A549 (cell line): ENCODE measurements at regions not wholly inside any gene's neighbourhood (a gene's known extent, or its start where the extent isn't known, plus 50 kb on each side); places are given as distances from the start of the nearest gene placed in this dataset.

Experiments
- ATAC-seq, 2 experiments: fragments of 200-7000 bp in 1 of 2; fragments of >200 bp in 1 of 2; cut with Nextera tagmentation in 1 of 2; cut with Tn5 transposase in 1 of 2; 3 replicates each; pipeline versions ENCODE4 v1.8.0 to v1.9.1; 2018 to 2020; ENCODE audit warnings: mild to moderate bottlenecking in 1 of 2, moderate library complexity in 1 of 2
- CTCF ChIA-PET: fragments of 300-600 bp; sonication (Branson Sonifier 250); formaldehyde crosslinking; extraction: SDS; loops from one replicate; lab custom pipeline; 2021; ENCODE audit warnings: antibody characterized with exemption, inconsistent platforms; lab: Yijun Ruan, JAX
- POLR2A ChIA-PET: fragments of 350-600 bp; formaldehyde crosslinking; extraction: SDS; loops from one replicate; lab custom pipeline; 2021; ENCODE audit warnings: antibody characterized with exemption, inconsistent platforms; lab: Yijun Ruan, JAX
- DNase-seq, 2 experiments: peaks; one replicate each; pipeline versions ENCODE4 v3.0.0 to v3.0.0-alpha.2; 2011 to 2016; ENCODE audit warnings: low read depth in 1 of 2, low spot score in 1 of 2
- FAIRE-seq: peaks from 2 replicates; lab custom pipeline; 2011; peaks lifted over from hg19 to GRCh38; lab: Jason Lieb, UNC
- H3K27ac ChIP-seq, 2 experiments: fragments of >200 bp; sonication (Bioruptor Twin); formaldehyde crosslinking; 3 replicates each; pipeline ENCODE4 v1.5.1; 2016 to 2017
- H3K4me1 ChIP-seq: fragments of >200 bp; sonication (Bioruptor Twin); formaldehyde crosslinking; 3 replicates; pipeline ENCODE4 v1.6.1; 2016
- H3K4me2 ChIP-seq: fragments of >200 bp; sonication (Bioruptor Twin); formaldehyde crosslinking; 3 replicates; pipeline ENCODE4 v1.6.1; 2016
- H3K4me3 ChIP-seq: fragments of >200 bp; sonication (Bioruptor Twin); formaldehyde crosslinking; 3 replicates; pipeline ENCODE4 v1.5.1; 2016
- H3K9me3 ChIP-seq: fragments of >200 bp; sonication (Bioruptor Twin); formaldehyde crosslinking; 3 replicates; pipeline ENCODE4 v1.6.1; 2016
- ATOH8 ChIP-seq: fragments of 250-450 bp; sonication (Bioruptor Pico); IDR thresholded peaks from 2 replicates; pipeline ENCODE4 v1.5.0; 2020; ENCODE audit warnings: low read depth, mild to moderate bottlenecking, moderate library complexity
- EHMT2 ChIP-seq: fragments of 200-600 bp; sonication (generic); IDR thresholded peaks from 2 replicates; pipeline ENCODE4 v1.6.1; 2016; ENCODE audit warnings: antibody characterized with exemption, low read depth, mild to moderate bottlenecking, moderate library complexity
- FOSL2 ChIP-seq, 2 experiments: fragments of 450-650 bp in 1 of 2; fragments of >200 bp in 1 of 2; sonication (Bioruptor Twin) in 1 of 2; formaldehyde crosslinking; IDR thresholded peaks; 2 replicates each; pipeline versions ENCODE4 v1.5.0 to v1.6.1; 2016 to 2020; ENCODE audit warnings: mild to moderate bottlenecking in 1 of 2, moderate library complexity in 1 of 2
- HDAC2 ChIP-seq: fragments of 200-600 bp; sonication (generic); IDR thresholded peaks from 2 replicates; pipeline ENCODE4 v1.6.1; 2016
- HOXB13 ChIP-seq: fragments of 250-450 bp; sonication (Bioruptor Pico); IDR thresholded peaks from 2 replicates; pipeline ENCODE4 v1.5.0; 2020; ENCODE audit warnings: low read depth, mild to moderate bottlenecking, moderate library complexity
- HOXB5 ChIP-seq: fragments of 250-450 bp; sonication (Bioruptor Pico); IDR thresholded peaks from 2 replicates; pipeline ENCODE4 v1.5.0; 2020; ENCODE audit warnings: mild to moderate bottlenecking, moderate library complexity
- JUNB ChIP-seq: fragments of >200 bp; sonication (Bioruptor Twin); formaldehyde crosslinking; IDR thresholded peaks from 2 replicates; pipeline ENCODE4 v1.6.1; 2016
- MAZ ChIP-seq: fragments of 150-350 bp; IDR thresholded peaks from 2 replicates; pipeline ENCODE4 v1.6.1; 2014; ENCODE audit warnings: antibody characterized with exemption, low read depth, low read length, borderline replicate concordance
- NPAS2 ChIP-seq: fragments of 250-450 bp; sonication (Bioruptor Pico); IDR thresholded peaks from 2 replicates; pipeline ENCODE4 v1.8.0; 2022; ENCODE audit warnings: mild to moderate bottlenecking, moderate library complexity, borderline replicate concordance
- RAD21 ChIP-seq, 2 experiments: fragments of >200 bp in 1 of 2; sonication (Bioruptor Twin) in 1 of 2; formaldehyde crosslinking in 1 of 2; IDR thresholded peaks in 1 of 2; conservative IDR thresholded peaks in 1 of 2; 2 replicates in 1 of 2; 3 replicates in 1 of 2; pipeline ENCODE4 v1.6.1; 2012 to 2018; ENCODE audit warnings: inconsistent platforms in 1 of 2
- RARB ChIP-seq: fragments of 250-450 bp; sonication (Bioruptor Pico); IDR thresholded peaks from 2 replicates; pipeline ENCODE4 v1.8.0; 2021; ENCODE audit warnings: mild to moderate bottlenecking, moderate library complexity
- RFX5 ChIP-seq: fragments of 450-650 bp; IDR thresholded peaks from 2 replicates; pipeline ENCODE4 v1.7.1; 2014; ENCODE audit warnings: antibody characterized with exemption, mild to moderate bottlenecking, moderate library complexity
- SMC3 ChIP-seq: fragments of >200 bp; sonication (Bioruptor Twin); formaldehyde crosslinking; IDR thresholded peaks from 3 replicates; pipeline ENCODE4 v1.6.1; 2018; ENCODE audit warnings: inconsistent platforms
- SREBF2 ChIP-seq: fragments of 450-650 bp; IDR thresholded peaks from 2 replicates; pipeline ENCODE4 v1.6.1; 2014; ENCODE audit warnings: mild to moderate bottlenecking, moderate library complexity
- TFCP2L1 ChIP-seq: fragments of 250-450 bp; sonication (Bioruptor Pico); IDR thresholded peaks from 2 replicates; pipeline ENCODE4 v1.5.0; 2021; ENCODE audit warnings: mild to moderate bottlenecking
- USF2 ChIP-seq: fragments of 450-650 bp; IDR thresholded peaks from 2 replicates; pipeline ENCODE4 v1.6.1; 2014; ENCODE audit warnings: antibody characterized with exemption
- ZNF302 ChIP-seq: fragments of 250-450 bp; sonication (Bioruptor Pico); IDR thresholded peaks from 2 replicates; pipeline ENCODE4 v1.9.0; 2021; ENCODE audit warnings: inconsistent platforms, mild to moderate bottlenecking, moderate library complexity
- ZSCAN20 ChIP-seq: fragments of 250-450 bp; sonication (Bioruptor Pico); IDR thresholded peaks from 2 replicates; pipeline ENCODE4 v1.8.0; 2022; ENCODE audit warnings: mild to moderate bottlenecking, moderate library complexity
- WGBS: methylation state at CpG from one replicate; pipeline ENCODE4 v1.1.6; 2017; ENCODE audit errors: missing lambda C conversion rate; 5-methylcytosine and 5-hydroxymethylcytosine counted together
- TF ChIP-seq, protein P1 (sequence below): IDR thresholded peaks from 2 replicates; pipeline ENCODE4 v1.6.1; 2012; ENCODE audit warnings: low read depth, borderline replicate concordance
- TF ChIP-seq, protein P2 (sequence below): fragments of >200 bp; sonication (Bioruptor Twin); formaldehyde crosslinking; IDR thresholded peaks from 3 replicates; pipeline ENCODE4 v1.5.1; 2016

DNA sequence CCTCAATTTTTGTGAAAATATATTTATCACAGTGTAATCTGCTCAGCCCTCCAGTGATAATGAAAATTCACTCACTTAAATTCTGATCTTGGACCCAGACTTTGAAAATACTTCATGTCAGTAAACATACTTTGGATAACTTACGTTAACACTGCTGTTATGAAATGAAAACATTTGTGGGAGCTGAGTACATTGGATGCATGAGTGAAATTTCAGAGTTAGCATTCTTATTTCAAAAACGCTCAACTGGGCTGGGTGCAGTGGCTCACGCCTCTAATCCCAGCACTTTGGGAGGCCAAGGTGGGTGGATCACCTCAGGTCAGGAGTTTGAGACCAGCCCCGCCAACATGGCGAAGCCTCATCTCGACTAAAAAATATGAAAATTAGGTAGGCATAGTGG, 196.4 kb downstream of the UTRN start:
- no peak for DNase-seq
- no peaks in the 10 kb centered on the region for H3K4me1 ChIP-seq
- peak in 1 of 2 experiments; percentile 28; a peak in 1 of 6 replicates for ATAC-seq
- H3K9me3 ChIP-seq, result no peaks in the 10 kb centered on the region
- 71% methylated on average over 6 of the region's 6 CpGs for WGBS
- H3K27ac ChIP-seq, result no peak overlapping the region
- ChIA-PET POLR2A (interaction anchor here (1.6 kb wide), 1 partner anchor 195 kb away, joined by 17 read pairs; no protein-coding TSS in a partner anchor), CTCF (interaction anchor here (0.9 to 1.6 kb wide), 13 partner anchors 8 to 382 kb away, joined by 3 to 7 read pairs (median 4); no protein-coding TSS in a partner anchor)
- H3K4me2 ChIP-seq, result no peak overlapping the region
- H3K4me3 ChIP-seq, result no peak overlapping the region
- TF ChIP-seq, protein P1, sequence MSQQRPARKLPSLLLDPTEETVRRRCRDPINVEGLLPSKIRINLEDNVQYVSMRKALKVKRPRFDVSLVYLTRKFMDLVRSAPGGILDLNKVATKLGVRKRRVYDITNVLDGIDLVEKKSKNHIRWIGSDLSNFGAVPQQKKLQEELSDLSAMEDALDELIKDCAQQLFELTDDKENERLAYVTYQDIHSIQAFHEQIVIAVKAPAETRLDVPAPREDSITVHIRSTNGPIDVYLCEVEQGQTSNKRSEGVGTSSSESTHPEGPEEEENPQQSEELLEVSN, result no peak
- no peak for TF ChIP-seq TFCP2L1 (CRISPR knock-in tag)
- no peak for TF ChIP-seq MAZ
- no peak for TF ChIP-seq SREBF2
- no peak for FAIRE-seq

- TF ChIP-seq, protein P2, sequence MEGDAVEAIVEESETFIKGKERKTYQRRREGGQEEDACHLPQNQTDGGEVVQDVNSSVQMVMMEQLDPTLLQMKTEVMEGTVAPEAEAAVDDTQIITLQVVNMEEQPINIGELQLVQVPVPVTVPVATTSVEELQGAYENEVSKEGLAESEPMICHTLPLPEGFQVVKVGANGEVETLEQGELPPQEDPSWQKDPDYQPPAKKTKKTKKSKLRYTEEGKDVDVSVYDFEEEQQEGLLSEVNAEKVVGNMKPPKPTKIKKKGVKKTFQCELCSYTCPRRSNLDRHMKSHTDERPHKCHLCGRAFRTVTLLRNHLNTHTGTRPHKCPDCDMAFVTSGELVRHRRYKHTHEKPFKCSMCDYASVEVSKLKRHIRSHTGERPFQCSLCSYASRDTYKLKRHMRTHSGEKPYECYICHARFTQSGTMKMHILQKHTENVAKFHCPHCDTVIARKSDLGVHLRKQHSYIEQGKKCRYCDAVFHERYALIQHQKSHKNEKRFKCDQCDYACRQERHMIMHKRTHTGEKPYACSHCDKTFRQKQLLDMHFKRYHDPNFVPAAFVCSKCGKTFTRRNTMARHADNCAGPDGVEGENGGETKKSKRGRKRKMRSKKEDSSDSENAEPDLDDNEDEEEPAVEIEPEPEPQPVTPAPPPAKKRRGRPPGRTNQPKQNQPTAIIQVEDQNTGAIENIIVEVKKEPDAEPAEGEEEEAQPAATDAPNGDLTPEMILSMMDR, result peak; percentile 72
- TF ChIP-seq ATOH8 (CRISPR knock-in tag) (no peak), RFX5 (no peak), ZNF302 (CRISPR knock-in tag) (no peak), HOXB13 (CRISPR knock-in tag) (no peak), ZSCAN20 (no peak), HDAC2 (no peak), HOXB5 (CRISPR knock-in tag) (no peak), RAD21 (conservative IDR thresholded peaks at IDR 0.05 in 1 of 2, IDR thresholded peaks at IDR 0.05 in 1 of 2) (peak; percentile 78 to 80), SMC3 (peak; percentile 92), FOSL2 (IDR thresholded peaks at IDR 0.05) (no peak), FOSL2 (CRISPR knock-in tag; IDR thresholded peaks at IDR 0.05) (no peak), USF2 (no peak), RARB (CRISPR knock-in tag) (no peak), JUNB (no peak), EHMT2 (no peak), NPAS2 (CRISPR knock-in tag) (no peak)
- CTCF ChIA-PET, result interaction anchor here (0.6 to 1.6 kb wide), 13 partner anchors 9 to 383 kb away, joined by 3 to 7 read pairs (median 4); no protein-coding TSS in a partner anchor
- FAIRE-seq (no peak), ATAC-seq (peak; percentile 80 to 83; a peak in 5 of 6 replicates), DNase-seq (peak; percentile 37 to 74)
- POLR2A ChIA-PET, result interaction anchor here (0.7 to 1.6 kb wide), 2 partner anchors 196 to 374 kb away, joined by 5 to 17 read pairs; no protein-coding TSS in a partner anchor
- no peaks in the 10 kb centered on the region for H3K4me1 ChIP-seq
- H3K4me2 ChIP-seq, result no peak overlapping the region
- WGBS, result 3% methylated on average over 4 of the region's 4 CpGs
- no peaks in the 10 kb centered on the region for H3K9me3 ChIP-seq
- no peak overlapping the region for H3K4me3 ChIP-seq
- no peak overlapping the region for H3K27ac ChIP-seq
Measured at GRCh38 chr6:144482142-144482541, 197.0 kb downstream of the UTRN start.
